GM19397 (cell line): ENCODE measurements at regions not wholly inside any gene's neighbourhood (a gene's known extent, or its start where the extent isn't known, plus 50 kb on each side); places are given as distances from the start of the nearest gene placed in this dataset.

Source experiments
- ATAC-seq: cut with Tn5 transposase; IDR thresholded peaks from one replicate; pipeline ENCODE4 v1.9.1; 2021; ENCODE audit warnings: mild to moderate bottlenecking, moderate library complexity; ENCODE audit not compliant: unreplicated experiment

DNA sequence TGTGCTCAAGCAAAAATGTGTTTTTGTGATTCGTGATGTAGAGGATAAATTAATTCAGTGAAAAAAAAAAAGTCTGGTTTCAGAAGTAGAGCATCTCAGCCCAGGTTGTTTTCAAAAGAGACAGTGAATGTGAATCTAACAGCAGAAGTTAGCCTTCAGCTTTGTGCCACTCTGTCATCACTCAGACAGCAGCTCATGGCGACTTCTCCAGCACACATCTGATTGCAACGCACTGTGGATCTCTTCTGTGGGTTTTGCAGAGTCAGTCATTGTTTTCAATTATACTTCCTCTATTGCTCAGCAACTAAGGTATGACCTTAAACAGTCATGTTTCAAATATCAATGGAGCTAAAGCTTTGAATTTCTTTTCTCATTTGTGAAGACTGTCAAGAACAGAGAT is 335.5 kb upstream of the POU3F2 start:
- ATAC-seq, result no peak

DNA sequence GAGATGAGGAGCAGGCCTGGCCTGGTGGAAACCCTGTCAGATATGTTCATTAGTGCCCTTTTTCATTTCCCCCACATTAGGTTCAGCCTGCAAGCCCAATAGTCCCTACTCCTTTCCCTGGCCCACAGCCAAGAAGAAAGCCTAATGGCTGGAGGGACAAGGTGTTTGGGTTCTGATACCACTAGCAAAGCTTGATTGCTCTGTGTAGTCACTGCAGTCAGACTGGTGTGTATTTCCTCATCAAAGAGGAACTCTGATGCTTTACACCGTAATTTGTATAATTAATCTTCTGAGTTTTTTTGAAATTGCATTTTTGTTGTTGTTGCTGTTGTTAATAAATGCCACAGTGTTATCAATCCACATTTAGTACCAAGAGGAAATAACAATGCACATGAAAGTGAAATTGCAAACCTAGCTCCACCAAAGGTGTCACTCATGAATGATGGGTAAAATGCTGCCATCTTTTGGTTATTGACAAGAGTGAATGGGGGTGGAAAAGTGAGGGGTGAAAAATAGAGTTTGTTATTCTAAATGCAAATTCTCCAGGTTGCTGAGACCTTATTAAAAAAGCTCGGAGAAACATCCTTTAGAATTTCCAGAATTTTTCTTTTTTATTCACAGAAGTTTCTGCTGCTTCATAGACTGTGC is 320.2 kb upstream of the POU3F2 start:
- ATAC-seq, result no peak

DNA sequence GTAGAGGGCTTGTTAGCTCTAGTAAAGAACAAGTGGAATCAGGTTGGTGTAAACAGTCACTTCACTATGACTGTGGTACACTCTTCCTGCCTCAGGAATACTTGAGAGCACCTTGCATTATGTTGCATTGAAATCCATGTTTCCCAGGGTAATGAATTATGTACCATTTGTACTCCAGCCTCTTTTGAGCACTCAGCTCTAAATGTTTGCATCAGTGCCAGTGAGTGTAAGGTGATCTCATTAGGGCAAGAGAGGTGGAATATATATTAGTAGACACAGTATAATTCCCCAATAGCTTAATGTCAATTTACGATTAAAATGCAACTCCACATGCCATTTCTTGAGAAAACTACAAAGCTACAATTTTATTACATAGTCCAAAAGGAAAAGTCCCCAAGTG is 319.6 kb upstream of the POU3F2 start:
- no peak for ATAC-seq

DNA sequence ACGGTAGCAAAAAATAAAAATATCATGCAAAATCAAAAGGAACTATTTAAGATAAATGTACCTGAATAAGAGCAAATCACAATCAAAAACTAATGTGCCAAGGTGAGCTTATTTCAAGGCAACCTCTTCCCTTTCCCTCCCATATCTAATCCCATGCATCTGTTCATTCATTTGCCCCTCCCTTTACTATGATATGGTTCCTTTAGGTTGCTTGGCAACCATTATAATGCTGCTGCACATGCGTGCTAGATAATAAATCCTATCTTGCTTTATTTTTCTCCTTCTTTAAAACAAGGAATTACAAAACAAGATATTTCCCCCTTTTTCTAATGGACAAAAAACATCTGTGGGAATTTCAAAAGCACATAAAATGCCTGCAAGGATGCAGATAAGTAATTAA is 318.2 kb upstream of the POU3F2 start:
- ATAC-seq, result no peak

DNA sequence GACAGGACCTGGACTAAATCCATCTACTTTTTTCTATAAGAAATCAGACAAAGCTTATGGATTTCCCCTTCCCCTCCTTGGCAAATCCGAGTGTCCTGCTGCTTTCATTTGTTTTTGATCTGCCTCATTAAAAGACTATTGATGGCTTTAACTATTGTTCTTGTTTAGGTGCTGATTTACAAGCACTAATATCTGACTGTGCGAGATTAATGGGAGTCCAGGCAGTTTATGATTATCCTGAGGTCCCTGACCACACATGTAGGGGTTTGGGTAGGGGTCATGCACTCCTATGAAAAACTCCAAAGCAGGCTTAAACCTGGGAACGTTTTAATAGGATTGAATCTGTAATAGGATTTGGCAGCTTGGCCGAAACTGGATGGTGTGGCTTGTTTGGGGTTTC is 317.5 kb upstream of the POU3F2 start:
- no peak for ATAC-seq

DNA sequence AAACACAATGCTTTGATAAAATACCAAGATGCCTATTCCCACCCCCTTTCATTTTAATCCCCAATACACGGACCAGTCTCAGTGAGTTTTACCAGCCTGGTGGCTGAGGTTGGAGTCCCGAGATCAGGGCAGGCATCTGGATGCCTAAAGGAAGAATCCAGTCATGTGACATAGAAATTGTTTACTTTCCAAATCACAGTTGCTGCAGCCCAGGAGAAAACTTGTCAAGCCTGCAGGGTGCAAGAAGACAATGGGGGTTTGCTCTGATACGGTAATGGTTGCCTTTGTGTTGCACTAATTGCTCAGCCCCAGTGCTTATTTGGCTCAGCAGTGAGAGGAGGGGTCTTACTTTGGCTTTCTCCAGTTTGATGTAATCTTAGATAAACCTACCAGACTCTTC is 308.5 kb upstream of the POU3F2 start:
- no peak for ATAC-seq

DNA sequence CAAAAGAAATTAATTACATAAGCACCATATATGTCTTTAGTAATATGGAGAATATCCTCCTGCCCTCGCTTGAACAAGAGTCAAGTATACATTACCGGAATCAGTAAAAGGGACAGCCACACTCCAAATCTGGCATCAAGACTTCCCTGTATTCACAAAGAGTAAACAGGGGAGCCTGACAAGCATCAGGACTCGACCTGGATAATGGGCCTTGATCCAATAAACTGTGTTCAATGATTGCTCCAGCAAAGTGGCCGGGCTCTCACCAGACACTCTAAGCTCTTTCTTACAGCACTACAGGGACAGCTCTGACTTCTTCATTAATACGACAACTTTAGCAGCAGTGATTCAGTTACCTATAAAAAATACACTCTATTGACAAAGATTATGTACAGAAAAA is 307.9 kb upstream of the POU3F2 start:
- ATAC-seq, result no peak

DNA sequence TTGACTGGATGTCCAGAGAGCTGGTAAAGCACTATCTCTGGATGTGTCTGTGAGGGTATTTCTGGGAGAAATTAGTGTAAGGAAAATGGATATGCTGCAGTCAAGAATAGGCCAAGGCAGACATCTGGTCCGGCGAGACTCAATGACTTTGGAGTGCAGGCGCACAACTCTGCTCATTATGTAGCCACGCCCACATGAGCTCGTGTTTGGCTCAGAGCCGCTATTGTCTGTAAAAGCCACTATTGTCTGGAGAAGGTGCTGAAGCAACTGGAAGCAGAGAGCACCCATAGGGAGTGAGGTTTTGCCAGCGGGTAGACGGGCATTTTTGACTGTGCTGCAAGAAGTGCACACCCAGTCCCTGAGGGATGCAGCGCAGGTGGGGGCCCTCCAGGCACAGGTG is 305.0 kb upstream of the POU3F2 start:
- no peak for ATAC-seq

DNA sequence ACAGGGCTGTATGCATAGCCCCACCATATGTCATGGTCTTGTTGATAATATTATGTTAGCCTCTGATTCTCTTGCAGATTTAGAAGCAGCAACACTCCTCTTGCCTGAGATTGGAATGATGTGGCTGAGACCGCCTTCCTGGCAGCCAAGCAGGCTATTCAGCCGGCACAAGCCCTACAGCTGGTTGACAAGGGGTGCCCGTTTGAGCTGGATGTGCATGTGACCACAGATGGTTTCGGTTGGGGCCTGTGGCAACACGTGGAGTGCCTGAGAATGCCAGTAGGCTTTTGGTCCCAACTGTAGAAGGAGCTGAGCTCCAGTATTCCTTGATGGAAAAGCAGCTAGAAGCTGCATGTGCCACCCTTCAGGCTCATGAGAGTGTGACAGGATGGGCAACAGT is 303.6 kb upstream of the POU3F2 start:
- ATAC-seq, result no peak

DNA sequence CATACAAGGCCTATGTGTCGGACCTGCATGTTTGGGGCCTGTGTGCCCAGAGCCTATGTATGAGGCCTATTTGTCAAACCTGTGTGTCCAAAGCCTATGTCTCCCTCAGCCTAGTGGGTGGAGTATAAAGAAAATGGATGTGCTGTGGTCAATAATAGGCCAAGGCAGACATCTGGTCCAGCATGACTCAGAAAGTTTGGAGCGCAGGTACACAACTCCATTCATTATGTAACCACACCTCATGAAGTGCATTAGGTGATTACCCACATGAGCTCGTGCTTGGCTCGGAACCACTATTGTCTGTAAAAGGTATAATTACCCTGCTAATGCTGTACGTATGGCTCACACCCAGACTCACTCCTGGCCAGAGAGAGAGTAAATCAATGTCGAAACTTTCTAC is 302.4 kb upstream of the POU3F2 start:
- no peak for ATAC-seq

DNA sequence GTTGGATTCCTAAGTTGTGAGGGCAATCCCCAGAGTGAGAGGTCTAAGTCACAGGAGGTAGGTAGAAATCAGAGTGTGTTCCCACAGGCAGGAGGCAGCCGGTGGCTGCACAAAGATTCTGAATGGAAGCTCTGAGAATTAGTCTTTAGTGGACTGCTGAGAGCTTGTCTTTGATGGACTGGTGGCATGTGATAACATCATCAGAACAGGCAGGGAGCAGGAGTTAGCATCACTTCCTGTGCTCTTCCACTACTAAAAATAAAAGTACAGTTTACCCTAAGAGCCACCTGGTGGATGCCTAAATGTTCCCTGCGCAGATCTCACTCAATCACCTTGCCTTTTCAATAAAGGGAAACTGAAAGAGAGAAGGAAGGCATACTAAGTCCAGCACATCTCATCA is 294.6 kb upstream of the POU3F2 start:
- no peak for ATAC-seq

DNA sequence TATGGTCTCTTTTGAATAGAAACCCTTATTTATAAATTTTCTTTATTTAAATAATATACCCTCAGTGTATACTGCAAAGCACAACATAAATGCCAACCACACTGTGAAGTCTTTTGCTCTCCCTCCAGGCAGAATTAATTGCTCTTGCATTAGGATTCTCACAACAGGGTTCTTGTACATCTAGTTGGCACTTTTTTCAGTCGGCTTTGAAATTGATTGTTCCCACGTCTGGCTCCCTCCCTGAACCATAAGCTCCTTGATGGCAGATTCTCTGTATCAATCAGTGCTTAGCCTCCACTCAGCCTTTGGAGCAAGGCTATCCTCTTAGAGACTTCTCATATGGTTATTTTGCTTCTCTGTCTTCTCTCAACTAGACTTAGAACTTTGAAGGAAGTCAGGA is 288.0 kb upstream of the POU3F2 start:
- no peak for ATAC-seq

DNA sequence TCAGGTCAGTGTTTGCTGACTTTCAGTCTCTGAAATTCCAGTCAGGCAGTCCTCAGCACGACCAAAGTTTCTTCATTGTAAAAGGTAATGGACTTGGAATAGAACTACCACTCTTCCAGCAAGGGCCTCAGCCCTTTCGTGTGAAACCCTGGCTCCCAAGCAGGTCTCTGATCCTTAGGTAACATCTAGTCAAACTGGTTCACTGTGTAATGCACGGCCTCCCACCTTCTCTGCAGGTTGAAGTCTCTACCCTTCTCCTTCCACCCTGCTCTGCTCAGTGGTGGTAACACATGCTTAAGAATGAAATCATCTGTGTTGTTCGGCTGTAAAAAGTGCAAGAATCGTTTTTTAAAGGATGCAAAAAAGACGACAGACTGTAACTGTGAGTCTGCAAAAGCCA is 287.2 kb upstream of the POU3F2 start:
- ATAC-seq, result no peak

DNA sequence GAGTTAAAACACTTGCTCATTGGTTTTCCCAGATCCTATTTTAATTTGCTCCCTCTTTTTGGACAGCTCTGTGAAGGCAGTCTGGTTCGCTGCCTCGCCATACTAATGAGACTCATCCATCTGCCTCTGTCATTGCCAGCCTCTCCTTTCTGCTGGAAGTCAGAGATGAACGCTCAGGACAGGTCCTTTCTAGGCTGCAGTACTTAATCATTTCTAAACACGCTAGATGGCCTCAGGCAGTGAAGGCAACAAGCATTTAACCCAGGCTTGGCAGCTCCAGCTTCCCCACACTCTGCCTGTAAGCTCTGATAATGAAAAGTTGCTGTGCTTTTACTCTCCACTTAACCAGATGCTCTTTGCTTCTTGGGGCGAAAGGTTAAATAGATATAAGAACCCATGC is 286.7 kb upstream of the POU3F2 start:
- no peak for ATAC-seq

DNA sequence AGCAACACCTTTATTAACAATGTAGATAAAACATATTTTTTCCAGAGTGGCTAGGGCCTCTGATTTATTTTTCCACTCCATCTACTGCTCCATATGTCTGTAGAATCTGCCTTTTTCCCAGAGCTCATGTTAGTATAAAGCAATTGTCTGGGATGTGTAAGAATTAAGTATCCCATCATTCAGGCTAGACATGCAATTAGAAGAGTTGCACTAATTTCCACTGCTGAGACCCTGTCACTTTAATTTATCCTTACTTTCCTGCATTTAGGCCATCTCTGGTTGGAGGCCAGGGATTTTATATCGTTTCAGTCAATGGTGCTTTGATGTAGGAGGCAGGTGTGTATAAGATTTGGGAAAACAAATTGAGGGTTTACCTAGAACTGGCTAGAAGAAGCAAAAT is 286.1 kb upstream of the POU3F2 start:
- ATAC-seq, result no peak

DNA sequence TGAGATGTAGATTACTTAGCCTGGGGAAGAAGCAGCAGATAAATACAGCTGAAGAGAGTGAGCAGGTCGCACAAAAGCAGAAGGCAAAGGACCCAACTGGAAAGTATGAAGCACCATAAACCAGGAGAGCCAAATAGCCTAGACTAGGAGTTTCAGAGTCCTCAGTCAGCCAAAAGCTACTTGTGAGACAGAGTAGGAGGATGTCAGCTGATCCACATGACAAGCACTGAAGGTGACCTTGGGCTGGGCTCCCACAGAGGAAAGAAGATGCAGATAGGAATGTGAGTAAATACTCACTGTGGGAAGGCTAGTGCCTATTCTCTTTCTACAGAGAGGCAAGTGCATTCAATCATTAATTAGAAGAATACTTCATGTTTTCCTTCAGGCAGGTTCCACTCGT is 274.0 kb upstream of the POU3F2 start:
- no peak for ATAC-seq

DNA sequence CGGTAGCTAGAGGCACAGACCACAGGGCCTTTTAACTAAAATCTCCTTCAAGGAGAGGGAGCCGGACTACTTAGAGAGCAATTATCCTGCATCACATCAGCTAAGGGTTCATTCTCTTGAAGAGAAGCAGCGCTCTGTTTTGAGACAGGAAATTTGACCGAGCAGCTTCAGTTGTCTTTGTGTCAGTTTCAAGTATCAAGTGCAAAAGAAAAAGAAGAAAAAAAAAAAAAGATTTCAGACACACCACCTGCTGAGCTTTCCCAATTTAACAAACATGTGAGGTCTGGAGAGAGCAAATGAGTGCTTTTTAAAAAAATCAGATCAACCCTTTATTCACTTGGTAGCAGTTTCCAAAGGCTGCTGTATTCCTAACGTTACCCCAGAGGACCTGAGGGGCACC is 273.5 kb upstream of the POU3F2 start:
- ATAC-seq, result no peak

DNA sequence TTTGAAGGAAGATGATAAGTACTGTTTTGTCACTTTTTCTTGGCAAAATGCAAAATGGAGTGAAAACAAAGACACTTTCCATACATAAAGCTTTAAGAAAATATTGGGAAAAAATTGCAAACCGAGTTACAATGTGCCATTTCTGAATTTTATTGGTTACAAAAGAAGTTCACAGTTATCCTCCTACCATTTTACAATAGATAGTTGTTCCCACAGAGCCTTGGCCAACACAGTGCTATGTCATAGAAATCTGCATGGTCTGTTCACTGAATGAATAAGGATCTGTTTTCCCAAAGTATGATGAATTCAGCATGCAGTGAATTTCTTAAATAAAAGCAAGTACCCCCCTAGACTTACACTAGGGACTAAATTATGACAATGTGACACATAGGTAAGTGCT is 268.2 kb upstream of the POU3F2 start:
- ATAC-seq, result no peak

DNA sequence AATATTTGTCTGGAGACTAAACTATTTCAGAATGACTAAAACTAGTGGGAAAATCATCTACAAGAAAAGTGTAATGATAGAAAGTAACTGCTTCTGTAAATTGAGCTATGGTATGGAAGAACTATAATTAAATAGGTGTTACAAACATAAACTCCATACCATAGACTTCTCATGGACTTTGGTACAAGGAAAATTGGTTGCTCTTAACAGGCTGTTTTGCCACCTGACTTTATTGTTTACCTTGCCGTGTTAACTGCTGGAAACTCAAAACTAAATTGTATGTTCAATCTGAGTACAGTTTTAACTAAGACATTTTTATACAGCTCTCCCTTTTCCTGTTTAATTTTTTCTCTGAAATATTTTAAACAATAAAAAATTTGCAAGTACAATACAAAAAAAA is 261.8 kb upstream of the POU3F2 start:
- no peak for ATAC-seq

DNA sequence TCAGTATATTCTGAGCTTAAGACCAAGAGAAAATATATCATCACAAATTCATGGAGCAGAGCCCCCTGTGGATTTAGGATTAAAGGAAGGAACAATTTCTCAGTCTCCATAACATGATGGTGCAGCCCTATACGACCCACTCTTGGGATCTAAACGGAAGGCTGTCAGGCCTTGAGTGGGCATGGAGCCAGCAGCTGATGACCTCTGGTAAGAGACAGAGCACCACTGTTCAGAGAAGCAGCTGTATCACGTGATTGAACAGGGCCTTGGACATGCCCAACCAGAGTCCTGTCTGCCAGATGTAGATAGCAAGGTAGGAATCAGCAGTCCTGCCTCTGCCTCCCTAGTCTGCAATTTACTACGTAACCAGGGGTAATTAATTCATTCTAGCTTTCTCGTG is 259.4 kb upstream of the POU3F2 start:
- no peak for ATAC-seq

DNA sequence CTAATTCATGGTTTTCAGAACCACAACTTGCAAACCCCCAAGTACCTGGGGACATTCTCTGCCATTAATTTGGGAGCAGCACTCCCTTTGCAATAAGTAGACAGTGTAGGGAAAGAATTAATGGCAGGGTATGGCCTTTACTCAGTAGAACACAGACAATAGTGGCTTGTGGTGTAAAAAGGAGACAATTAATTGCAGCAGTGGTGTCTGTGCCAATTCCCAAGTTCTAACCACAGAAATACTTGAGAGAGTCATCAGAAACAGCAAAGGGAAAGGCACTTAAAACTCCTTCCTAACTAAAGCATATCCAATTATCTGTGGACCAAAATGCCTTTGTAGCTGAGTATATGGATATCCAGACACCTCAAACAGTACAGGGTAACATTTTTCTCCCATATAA is 257.6 kb upstream of the POU3F2 start:
- no peak for ATAC-seq

DNA sequence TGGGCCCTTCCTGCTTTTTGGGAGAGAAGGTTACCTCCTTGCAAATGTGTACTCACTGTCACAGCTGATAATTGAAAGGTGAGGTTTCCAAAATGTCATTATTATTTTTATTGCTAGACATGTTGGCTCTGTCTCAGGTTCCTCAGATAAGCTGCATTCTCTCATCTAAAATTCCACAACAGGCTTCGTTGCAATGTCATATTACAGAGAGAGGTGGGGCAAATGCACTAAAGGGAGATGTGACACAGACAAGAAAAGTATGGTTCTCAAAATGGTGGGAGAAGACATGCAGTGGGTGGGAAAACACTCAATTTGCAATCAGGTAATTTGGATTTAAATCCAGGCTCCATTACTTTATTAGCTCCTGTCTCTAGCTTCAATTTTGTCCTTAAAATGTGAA is 256.4 kb upstream of the POU3F2 start:
- no peak for ATAC-seq

DNA sequence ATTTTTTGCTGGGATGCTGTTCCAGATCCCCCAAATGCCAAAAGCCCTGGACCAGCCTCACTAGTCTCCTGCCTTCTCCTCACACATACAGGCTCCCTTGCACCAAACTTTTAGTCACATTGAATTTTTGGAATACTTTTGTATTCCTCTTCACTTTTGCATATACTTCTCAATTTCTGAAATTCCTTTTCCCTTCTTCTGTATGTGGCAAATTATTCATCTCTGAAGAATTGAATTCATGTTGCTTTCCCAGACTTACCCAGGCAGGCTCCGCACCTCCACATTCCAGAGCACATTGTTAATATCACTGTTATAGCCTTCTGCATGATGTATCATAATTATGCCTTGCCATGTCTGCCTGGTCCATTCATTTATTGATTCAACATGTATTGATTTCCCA is 255.3 kb upstream of the POU3F2 start:
- ATAC-seq, result no peak

DNA sequence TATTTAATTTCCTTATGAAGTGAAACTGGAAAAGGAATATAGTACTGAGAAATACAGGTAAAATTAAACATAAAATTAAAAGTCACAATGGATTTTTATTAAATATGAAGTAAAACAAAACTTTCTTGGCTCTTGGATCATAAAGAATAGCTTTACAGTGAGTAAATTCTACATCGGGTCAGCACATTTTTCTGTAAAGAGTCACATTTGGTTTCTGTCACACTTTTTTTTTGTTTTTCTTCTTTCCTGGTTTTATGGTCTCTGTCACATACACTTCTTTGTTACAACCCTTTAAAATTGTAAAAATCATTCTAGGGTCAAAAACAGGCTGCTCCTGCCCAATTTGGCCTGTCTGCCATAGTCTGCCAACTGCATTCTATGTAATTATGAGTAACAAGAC is 254.4 kb upstream of the POU3F2 start:
- no peak for ATAC-seq
